HG03575 (cell line): ENCODE measurements at regions not wholly inside any gene's neighbourhood (a gene's known extent, or its start where the extent isn't known, plus 50 kb on each side); places are given as distances from the start of the nearest gene placed in this dataset.

Experiments
- ATAC-seq: cut with Tn5 transposase; IDR thresholded peaks from one replicate; pipeline ENCODE4 v1.9.1; 2021; ENCODE audit not compliant: unreplicated experiment, insufficient number of reproducible peaks, low FRiP score; ENCODE audit errors: extremely low read depth

DNA sequence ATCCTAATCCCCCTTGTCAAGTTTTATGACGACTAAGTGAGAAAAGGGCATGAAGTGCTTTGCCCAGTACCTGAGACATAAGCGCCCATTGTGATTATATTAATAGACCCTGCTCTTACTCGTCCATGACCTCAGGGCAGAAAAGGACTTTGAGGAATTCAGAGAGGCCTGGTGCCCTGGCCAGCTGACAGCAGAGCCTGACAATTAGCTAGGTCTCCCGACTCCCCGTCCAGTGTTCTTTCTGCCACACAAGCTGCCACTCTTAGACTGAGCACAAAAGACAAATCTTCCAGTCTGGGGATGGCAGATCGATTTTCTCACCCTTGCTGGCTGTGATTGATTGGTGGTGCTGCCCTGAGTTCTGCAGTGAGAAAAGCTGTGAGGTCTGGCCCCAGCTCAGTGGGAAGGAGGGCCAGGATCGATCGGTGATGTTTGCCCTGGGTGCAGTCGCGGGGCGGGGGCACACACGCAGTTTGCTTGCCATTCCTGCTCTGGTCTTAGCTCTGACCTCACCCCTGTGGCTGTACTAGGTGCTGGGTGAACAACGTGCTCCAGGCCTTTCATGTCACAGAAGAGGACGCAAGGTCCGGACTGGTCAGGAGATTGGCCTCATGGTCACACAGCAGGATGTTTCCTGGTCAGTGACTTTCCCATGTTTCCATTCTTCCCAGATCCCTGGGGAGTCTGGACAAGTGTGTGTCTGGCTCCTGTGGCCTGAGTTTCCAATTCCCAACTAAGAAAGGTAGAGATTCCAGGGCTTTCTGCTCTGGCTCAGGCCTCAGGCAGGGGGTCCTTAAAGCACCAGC is 67.4 kb upstream of the TLE3 start:
- ATAC-seq = no peak

GRCh38 chr15:70164156-70164900 is 66.6 kb upstream of the TLE3 start:
- no peak for ATAC-seq

- no peak for ATAC-seq
Measured at GRCh38 chr15:70160803-70161565, 63.3 kb upstream of the TLE3 start.

DNA sequence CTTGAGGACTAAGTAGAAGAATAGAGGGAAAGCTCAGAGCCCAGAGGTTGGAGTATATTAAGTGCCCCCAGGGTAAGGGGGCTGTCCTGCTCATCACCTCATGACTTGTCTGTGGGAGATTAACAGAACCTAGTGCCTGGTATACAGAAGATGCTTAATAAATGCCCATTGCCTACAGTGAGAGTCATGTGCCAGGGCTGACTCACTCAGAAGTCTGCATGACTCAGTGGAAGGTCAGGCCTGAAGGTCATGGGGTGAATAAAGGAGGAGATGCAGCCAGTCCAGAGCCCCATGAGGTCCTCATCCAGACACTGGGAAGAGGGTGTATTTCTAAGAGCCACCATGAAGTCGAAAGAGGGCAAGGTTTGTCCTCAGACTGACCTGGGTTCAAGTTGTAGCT is 62.5 kb upstream of the TLE3 start:
- ATAC-seq = no peak

DNA sequence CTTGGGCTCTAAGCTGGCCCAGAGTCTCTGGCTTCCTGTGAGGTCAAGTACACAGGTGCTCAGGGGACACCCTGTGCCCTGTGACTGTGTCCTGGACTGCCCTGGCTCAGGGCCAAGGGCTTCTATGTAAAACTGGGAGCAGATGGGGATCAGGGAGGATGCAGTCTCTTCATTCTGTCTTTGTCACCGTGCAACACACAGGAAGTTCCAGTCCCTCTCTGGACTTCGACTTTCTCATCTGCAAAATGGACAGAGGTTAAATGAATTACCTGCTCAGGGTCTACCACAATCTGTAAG is 61.9 kb upstream of the TLE3 start:
- ATAC-seq = no peak

GRCh38 chr15:70159001-70159712 is 61.4 kb upstream of the TLE3 start:
- ATAC-seq = no peak

DNA sequence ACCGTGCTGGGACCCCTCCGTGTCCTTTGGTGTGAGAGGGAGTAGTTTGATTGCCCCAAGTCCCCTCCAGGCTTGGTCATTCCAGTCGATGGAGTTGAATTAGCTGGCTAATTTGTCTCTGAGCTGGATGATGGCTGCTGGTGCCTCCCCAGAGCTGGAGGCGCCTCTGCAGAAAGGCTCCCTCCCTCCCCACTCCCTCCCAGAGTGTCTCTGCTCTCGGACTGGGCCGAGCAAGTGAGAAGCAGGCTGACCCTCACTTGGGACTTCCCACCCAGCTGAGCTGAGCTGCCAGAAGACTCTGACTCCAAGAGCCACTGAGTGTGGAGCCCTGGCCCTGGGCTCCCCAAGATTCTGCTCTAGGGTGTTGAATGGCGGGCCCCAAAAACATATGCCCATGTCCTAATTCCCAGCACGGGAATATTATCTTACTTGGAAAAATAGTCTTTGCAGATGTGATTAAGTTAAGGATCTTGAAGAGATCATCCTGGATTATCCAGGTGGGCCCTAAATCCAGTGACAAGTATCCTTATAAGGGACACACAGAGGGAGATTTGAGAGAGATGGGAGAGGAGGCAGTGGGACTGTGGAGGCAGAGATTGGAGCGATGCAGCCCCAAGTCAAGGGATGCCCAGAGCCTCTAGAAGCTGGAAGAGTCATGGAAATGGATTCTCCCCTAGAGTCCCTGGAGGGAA is 60.7 kb upstream of the TLE3 start:
- no peak for ATAC-seq

DNA sequence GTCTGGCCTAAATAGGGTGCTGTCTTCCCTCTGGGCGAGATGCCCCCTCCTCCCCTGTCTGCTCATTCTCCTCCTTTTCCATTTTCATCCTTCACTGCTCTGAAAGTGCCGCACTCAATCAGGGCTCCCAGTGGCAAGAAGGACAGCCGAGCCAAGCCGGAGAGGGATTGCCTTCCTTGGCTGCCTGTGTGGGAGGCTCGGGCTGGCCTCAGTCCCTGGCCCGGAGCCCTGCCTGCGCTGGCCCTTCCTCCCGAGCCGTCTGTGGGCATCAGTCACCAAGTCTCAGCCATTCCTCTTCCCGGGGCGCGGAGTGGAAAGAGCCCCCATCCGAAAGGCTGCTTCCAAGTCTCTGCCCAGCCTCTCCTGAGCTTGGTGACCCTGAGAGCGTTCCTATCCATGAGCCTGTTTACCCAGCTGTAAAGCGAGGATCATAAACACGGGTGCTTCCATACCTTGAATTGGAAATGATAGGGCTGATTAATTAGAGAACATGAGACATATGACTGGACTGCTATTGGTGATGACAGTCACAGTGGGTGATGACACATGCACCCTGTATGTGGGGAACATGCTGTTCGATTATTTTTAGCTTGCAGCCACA is 59.1 kb upstream of the TLE3 start:
- no peak for ATAC-seq

DNA sequence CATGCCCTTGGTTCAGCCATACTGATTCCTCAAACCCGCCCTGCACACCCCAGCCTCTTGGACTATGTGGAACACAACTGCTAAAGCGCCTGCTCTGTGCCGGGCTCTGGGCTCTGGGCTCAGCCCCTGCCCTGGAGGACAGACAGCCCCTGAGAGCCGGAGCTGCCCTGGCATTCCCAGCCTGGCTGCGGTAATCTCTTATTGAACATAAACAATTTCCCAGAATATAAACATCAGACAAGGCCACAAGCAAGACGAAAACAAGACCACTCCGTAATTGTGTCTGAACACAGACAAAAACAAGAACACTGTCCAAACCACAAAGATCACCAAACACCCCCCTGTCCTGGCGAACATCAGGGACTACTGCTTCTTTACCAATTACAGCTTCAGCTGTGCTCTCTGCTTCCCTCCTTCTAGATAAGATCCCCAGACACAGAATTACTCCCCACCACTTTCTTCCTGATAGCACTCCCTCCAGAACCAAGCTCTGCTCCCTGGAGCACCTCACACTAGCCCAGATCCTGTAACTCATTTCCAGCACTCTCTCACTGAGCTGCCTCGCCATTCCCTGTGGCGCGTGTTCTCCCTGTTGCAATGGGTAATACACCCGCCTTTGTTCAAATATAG is 57.1 kb upstream of the TLE3 start:
- no peak for ATAC-seq

DNA sequence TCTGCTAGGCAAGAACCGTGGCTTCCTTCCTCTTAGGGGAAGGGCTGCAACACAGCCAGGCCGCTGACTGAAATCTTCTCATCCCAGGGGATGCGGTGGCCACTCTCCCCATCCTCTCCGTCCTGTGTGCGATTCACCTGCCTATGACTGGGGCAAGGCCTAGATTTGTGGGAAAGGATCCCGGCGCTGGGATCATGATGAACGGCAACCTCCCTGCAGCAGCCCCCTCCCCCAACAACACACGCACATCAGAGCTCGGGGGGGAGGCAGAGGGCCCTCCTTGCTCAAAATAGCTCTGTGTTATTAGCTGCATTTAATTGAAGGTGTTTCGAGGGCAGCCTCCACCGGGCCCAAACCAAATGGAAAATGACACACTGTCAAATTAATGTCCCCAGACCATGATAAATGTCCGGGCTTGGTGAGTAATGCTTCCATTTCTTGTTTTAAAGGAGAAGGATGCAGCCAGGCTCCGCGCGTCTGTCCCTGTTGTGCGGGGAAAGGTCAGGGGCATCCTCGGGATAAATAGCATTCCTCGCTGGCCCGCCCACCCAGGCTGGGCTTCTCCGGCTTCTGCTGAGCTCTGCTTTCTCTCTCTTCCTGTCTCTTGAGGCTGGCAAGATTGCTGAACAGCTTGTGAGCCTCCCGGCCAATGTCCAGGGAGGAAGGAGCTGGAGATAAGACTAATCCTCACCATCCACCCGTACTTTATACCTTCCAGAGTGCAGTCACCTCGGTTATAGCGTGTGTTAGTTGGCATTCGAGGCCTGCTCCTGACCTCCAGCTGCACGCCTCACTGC is 56.4 kb upstream of the TLE3 start:
- ATAC-seq = no peak

GRCh38 chr15:70152070-70152480 is 54.4 kb upstream of the TLE3 start:
- no peak for ATAC-seq

- ATAC-seq = no peak
Measured at GRCh38 chr15:70151462-70151861, 53.7 kb upstream of the TLE3 start.

GRCh38 chr15:70151003-70151402 is 53.3 kb upstream of the TLE3 start:
- no peak for ATAC-seq

GRCh38 chr15:70150405-70150747 is 52.7 kb upstream of the TLE3 start:
- no peak for ATAC-seq

- ATAC-seq = no peak
Measured at GRCh38 chr15:70149667-70150404, 52.1 kb upstream of the TLE3 start.

DNA sequence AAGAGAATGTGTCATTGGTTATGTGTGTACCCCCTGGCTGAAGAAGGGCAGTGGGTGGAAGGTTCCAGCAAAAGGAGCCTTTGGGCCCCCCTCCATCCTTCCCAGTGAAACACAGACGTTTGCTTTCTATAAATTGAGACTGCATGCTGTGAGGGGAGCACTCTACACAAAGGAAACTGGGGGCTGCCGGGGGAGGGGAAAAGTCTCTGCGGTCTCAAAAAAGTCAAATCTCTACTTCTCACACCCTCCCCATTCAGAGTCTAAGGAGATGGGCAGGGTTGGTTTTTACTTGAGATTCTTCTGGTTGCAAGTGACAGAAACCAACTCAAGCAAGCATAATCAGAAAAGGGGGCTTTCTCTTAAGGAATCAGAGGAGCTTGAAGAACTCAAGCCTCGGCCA is 50.1 kb upstream of the TLE3 start:
- ATAC-seq = no peak
